ENCODE measurements at regions not wholly inside any gene's neighbourhood (a gene's known extent, or its start where the extent isn't known, plus 50 kb on each side); places are given as distances from the start of the nearest gene placed in this dataset.

- Histone ChIP-seq H3K36me3 (ENCODE audit: control insufficient read depth, insufficient read depth, low read length) (no peaks in the 10 kb centered on the region), H3K27me3 (ENCODE audit: control insufficient read depth, insufficient read depth, low read length) (no peaks in the 10 kb centered on the region), H3K4me3 (ENCODE audit: low read length) (no peak overlapping the region), H3K9ac (ENCODE audit: low read length) (no peak overlapping the region), H3K27ac (ENCODE audit: low read depth, low read length) (no peak overlapping the region), H3K4me1 (ENCODE audit: control insufficient read depth, insufficient read depth, low read length) (no peaks in the 10 kb centered on the region)
Measured at GRCh38 chr4:22091906-22092305, 143.3 kb upstream of the KCNIP4 start.

GRCh38 chr4:22091352-22091717, 142.8 kb upstream of the KCNIP4 start:
- H3K27me3 ChIP-seq (ENCODE audit: control insufficient read depth, insufficient read depth, low read length) = no peaks in the 10 kb centered on the region

DNA sequence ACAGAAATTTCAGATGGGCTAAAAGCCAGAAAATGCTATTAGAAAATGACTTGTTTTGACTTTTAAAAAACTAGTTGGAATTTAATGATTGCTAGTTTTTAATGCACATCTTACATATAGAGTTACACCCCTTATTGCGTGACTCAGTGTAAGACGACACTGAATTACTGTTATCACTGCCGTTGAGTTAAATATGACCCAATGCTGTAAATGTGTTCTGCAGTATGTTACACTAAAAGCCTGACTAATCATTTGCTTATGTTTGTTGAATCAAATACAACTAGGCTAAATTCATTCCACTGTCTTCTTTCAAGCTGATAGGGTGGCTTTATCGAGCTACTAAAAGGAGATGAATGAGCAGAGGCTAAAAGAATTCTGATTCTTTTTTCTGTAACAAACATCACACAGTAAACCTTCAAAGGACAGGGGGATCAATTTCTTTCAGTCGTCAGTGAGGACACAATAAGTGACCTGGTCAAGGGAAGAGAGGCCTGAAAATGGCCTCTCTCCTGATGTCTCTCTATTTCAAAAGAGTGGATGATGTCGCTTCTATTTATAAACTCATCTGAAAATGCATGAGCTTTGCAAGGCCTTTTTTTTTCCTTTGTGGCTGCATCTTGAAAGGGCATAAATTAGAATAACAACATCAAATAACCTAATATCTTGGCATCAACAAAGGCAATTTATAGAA, 142.2 kb upstream of the KCNIP4 start:
- no peak overlapping the region for H3K4me3 ChIP-seq (ENCODE audit: low read length)
- H3K27ac ChIP-seq (ENCODE audit: low read depth, low read length) = no peak overlapping the region
- no peaks in the 10 kb centered on the region for H3K36me3 ChIP-seq (ENCODE audit: control insufficient read depth, insufficient read depth, low read length)
- H3K9ac ChIP-seq (ENCODE audit: low read length) = no peak overlapping the region
- H3K27me3 ChIP-seq (ENCODE audit: control insufficient read depth, insufficient read depth, low read length) = no peaks in the 10 kb centered on the region
- no peaks in the 10 kb centered on the region for H3K4me1 ChIP-seq (ENCODE audit: control insufficient read depth, insufficient read depth, low read length)

More at GRCh38 chr4:22091352-22091717, 142.8 kb upstream of the KCNIP4 start:
- no peaks in the 10 kb centered on the region for H3K36me3 ChIP-seq (ENCODE audit: control insufficient read depth, insufficient read depth, low read length)
- H3K9ac ChIP-seq (ENCODE audit: low read length) = no peak overlapping the region
- H3K4me1 ChIP-seq (ENCODE audit: control insufficient read depth, insufficient read depth, low read length) = no peaks in the 10 kb centered on the region
- H3K27ac ChIP-seq (ENCODE audit: low read depth, low read length) = no peak overlapping the region
- H3K4me3 ChIP-seq (ENCODE audit: low read length) = no peak overlapping the region

DNA sequence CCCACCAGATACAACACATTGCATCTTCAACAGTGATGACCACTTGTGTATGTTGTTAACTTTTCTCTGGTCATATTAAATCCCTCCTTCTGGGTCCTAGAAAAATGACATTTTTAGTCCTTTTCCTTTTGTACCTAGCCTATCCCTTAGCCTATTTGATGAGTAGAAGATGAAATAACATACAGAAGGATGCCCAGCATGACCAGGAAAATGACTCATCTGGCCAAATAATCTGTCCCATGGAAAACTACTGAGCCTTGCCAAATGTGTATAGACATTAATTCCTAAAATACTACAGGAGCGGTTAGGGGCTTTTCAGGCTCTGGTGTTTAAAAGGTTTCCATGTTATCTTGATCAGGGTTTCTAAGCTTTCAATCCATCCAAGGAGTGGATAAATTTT, 129.0 kb upstream of the KCNIP4 start:
- H3K36me3 ChIP-seq (ENCODE audit: control insufficient read depth, insufficient read depth, low read length) = no peaks in the 10 kb centered on the region

DNA sequence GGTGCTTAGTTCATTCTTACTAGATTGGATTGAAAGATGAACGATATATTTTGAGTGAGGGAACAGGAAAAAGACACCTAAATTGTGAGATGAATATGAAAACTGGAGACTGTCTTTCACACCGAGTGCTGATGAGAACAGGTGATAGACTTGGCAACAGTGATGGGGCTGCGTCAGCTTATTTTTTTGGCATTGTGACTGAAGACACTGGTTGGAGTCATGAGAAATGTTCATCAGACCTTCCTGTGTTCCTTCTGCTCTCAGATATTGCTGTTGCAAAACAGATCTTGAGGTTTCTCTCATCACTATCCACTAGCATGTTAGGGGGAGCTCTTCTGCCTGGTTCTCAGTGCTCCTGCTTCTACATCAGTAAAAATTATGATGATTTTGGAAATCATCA, 124.2 kb upstream of the KCNIP4 start:
- H3K4me1 ChIP-seq (ENCODE audit: control insufficient read depth, insufficient read depth, low read length) = no peaks in the 10 kb centered on the region
- H3K4me3 ChIP-seq (ENCODE audit: low read length) = no peak overlapping the region
- no peaks in the 10 kb centered on the region for H3K36me3 ChIP-seq (ENCODE audit: control insufficient read depth, insufficient read depth, low read length)
- H3K27ac ChIP-seq (ENCODE audit: low read depth, low read length) = no peak overlapping the region
- H3K27me3 ChIP-seq (ENCODE audit: control insufficient read depth, insufficient read depth, low read length) = no peaks in the 10 kb centered on the region
- no peak overlapping the region for H3K9ac ChIP-seq (ENCODE audit: low read length)

More for the DNA sequence above, 129.0 kb upstream of the KCNIP4 start:
- H3K9ac ChIP-seq (ENCODE audit: low read length) = no peak overlapping the region
- H3K4me3 ChIP-seq (ENCODE audit: low read length) = no peak overlapping the region
- no peak overlapping the region for H3K27ac ChIP-seq (ENCODE audit: low read depth, low read length)
- H3K4me1 ChIP-seq (ENCODE audit: control insufficient read depth, insufficient read depth, low read length) = no peaks in the 10 kb centered on the region
- no peaks in the 10 kb centered on the region for H3K27me3 ChIP-seq (ENCODE audit: control insufficient read depth, insufficient read depth, low read length)

DNA sequence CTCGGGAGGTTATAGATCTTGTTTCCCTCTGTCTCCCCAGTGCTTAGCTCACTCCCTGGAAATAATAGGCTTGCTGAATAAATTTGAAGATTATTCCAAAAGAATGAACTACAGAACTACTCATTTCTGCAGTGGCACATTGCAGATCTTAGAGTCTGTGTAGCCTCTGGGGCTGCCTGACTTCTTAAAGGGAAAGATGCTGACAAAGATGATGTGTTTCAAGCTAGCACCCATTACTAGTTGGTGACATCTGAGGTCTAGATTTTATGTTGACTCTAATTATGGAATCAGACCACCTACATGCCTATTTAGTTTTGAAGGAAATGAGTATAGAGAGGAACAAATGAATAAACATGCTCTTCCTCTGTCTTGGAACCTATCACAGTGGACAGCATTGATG, 123.7 kb upstream of the KCNIP4 start:
- no peaks in the 10 kb centered on the region for H3K36me3 ChIP-seq (ENCODE audit: control insufficient read depth, insufficient read depth, low read length)
- H3K27me3 ChIP-seq (ENCODE audit: control insufficient read depth, insufficient read depth, low read length) = no peaks in the 10 kb centered on the region
- H3K9ac ChIP-seq (ENCODE audit: low read length) = no peak overlapping the region
- no peaks in the 10 kb centered on the region for H3K4me1 ChIP-seq (ENCODE audit: control insufficient read depth, insufficient read depth, low read length)
- no peak overlapping the region for H3K4me3 ChIP-seq (ENCODE audit: low read length)
- no peak overlapping the region for H3K27ac ChIP-seq (ENCODE audit: low read depth, low read length)

DNA sequence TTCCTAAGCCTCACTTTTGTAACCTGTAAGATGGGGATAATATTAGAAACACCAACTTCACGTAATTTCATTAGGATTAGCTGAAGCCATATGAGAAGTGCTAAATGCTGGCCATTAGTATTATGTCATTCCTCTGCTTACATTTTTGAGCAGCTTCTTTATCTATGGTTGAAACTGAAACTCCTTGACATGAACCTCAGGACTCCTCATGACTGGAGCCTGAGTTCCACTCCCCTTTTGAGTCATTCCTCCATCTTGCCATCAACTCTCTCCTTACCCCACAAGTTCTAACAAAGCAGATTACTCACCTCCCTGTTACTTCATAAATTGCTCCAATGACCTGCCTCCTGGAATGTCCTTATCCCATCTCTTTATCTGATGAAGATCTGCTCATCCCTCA, 123.2 kb upstream of the KCNIP4 start:
- Histone ChIP-seq H3K27me3 (ENCODE audit: control insufficient read depth, insufficient read depth, low read length) (no peaks in the 10 kb centered on the region), H3K4me1 (ENCODE audit: control insufficient read depth, insufficient read depth, low read length) (no peaks in the 10 kb centered on the region), H3K4me3 (ENCODE audit: low read length) (no peak overlapping the region), H3K36me3 (ENCODE audit: control insufficient read depth, insufficient read depth, low read length) (no peaks in the 10 kb centered on the region), H3K9ac (ENCODE audit: low read length) (no peak overlapping the region), H3K27ac (ENCODE audit: low read depth, low read length) (no peak overlapping the region)

GRCh38 chr4:22070256-22070655, 121.7 kb upstream of the KCNIP4 start:
- no peaks in the 10 kb centered on the region for H3K36me3 ChIP-seq (ENCODE audit: control insufficient read depth, insufficient read depth, low read length)
- H3K27me3 ChIP-seq (ENCODE audit: control insufficient read depth, insufficient read depth, low read length) = no peaks in the 10 kb centered on the region
- H3K4me3 ChIP-seq (ENCODE audit: low read length) = no peak overlapping the region
- no peak overlapping the region for H3K9ac ChIP-seq (ENCODE audit: low read length)
- H3K27ac ChIP-seq (ENCODE audit: low read depth, low read length) = no peak overlapping the region
- no peaks in the 10 kb centered on the region for H3K4me1 ChIP-seq (ENCODE audit: control insufficient read depth, insufficient read depth, low read length)

GRCh38 chr4:22063613-22064012, 115.0 kb upstream of the KCNIP4 start:
- no peaks in the 10 kb centered on the region for H3K36me3 ChIP-seq (ENCODE audit: control insufficient read depth, insufficient read depth, low read length)
- no peaks in the 10 kb centered on the region for H3K4me1 ChIP-seq (ENCODE audit: control insufficient read depth, insufficient read depth, low read length)
- H3K4me3 ChIP-seq (ENCODE audit: low read length) = no peak overlapping the region
- no peak overlapping the region for H3K27ac ChIP-seq (ENCODE audit: low read depth, low read length)
- H3K27me3 ChIP-seq (ENCODE audit: control insufficient read depth, insufficient read depth, low read length) = no peaks in the 10 kb centered on the region
- no peak overlapping the region for H3K9ac ChIP-seq (ENCODE audit: low read length)

DNA sequence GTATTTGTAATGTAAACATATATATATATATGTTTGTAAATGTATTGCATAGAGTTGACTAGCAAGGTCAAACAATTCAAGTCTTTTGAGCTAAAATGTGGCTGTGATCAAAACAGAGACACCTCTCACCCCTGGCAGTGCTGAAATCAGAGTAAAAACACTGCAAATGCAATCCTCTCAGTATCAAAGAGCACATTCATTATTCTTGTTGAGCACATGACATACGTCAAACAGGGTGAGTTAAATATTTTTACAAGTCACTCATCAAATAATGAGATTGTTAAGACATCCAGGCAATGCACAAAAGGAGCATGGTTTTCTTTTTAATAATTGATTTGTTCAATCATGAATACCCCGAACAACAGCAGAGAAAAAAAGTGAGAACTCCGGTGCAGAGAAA, 114.1 kb upstream of the KCNIP4 start:
- H3K9ac ChIP-seq (ENCODE audit: low read length) = no peak overlapping the region
- H3K27ac ChIP-seq (ENCODE audit: low read depth, low read length) = no peak overlapping the region
- no peaks in the 10 kb centered on the region for H3K36me3 ChIP-seq (ENCODE audit: control insufficient read depth, insufficient read depth, low read length)
- H3K4me1 ChIP-seq (ENCODE audit: control insufficient read depth, insufficient read depth, low read length) = no peaks in the 10 kb centered on the region
- no peak overlapping the region for H3K4me3 ChIP-seq (ENCODE audit: low read length)
- H3K27me3 ChIP-seq (ENCODE audit: control insufficient read depth, insufficient read depth, low read length) = no peaks in the 10 kb centered on the region

GRCh38 chr4:22055954-22056353, 107.4 kb upstream of the KCNIP4 start:
- Histone ChIP-seq H3K27ac (ENCODE audit: low read depth, low read length) (no peak overlapping the region), H3K9ac (ENCODE audit: low read length) (no peak overlapping the region), H3K36me3 (ENCODE audit: control insufficient read depth, insufficient read depth, low read length) (no peaks in the 10 kb centered on the region), H3K4me1 (ENCODE audit: control insufficient read depth, insufficient read depth, low read length) (no peaks in the 10 kb centered on the region), H3K4me3 (ENCODE audit: low read length) (no peak overlapping the region), H3K27me3 (ENCODE audit: control insufficient read depth, insufficient read depth, low read length) (no peaks in the 10 kb centered on the region)

DNA sequence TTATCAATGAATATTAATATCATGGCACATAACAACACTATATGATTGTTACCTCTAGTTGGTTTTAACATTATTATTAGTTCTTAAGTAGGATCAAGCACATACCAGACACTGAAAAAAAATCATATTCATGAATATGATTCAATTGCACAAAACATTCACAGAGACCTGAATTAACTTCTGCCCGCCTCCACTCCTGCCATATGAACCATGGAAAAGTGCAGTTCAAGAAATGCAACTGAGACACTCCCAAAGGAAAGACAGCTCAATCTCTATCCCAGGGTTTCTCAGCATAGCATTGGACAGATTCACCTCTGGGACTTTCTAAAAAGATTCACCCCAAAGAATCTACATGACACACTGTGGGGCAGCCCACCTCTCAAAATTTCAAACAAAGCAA, 103.5 kb upstream of the KCNIP4 start:
- H3K9ac ChIP-seq (ENCODE audit: low read length) = no peak overlapping the region
- no peaks in the 10 kb centered on the region for H3K36me3 ChIP-seq (ENCODE audit: control insufficient read depth, insufficient read depth, low read length)
- H3K27me3 ChIP-seq (ENCODE audit: control insufficient read depth, insufficient read depth, low read length) = no peaks in the 10 kb centered on the region
- H3K4me1 ChIP-seq (ENCODE audit: control insufficient read depth, insufficient read depth, low read length) = no peaks in the 10 kb centered on the region
- H3K27ac ChIP-seq (ENCODE audit: low read depth, low read length) = no peak overlapping the region
- no peak overlapping the region for H3K4me3 ChIP-seq (ENCODE audit: low read length)

DNA sequence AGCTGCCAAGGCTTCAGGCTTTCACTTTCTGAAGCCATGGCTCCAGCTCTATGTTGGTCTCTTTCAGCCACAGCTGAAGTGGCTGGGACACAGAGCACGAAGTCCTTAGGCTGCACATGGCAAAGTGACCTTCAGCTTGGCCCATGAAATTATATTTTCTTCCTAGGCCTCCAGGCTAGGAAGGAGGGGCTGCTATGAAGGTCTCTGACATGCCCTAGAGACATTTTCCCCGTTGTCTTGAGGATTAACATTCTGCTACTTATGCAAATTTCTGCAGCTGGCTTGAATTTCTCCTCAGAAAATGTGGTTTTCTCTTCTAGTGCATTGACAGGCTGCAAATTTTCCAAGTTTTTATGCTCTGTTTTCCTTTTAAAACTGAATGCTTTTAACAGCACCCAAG, 99.8 kb upstream of the KCNIP4 start:
- H3K27me3 ChIP-seq (ENCODE audit: control insufficient read depth, insufficient read depth, low read length) = no peaks in the 10 kb centered on the region
- no peak overlapping the region for H3K9ac ChIP-seq (ENCODE audit: low read length)
- H3K4me3 ChIP-seq (ENCODE audit: low read length) = no peak overlapping the region
- no peaks in the 10 kb centered on the region for H3K36me3 ChIP-seq (ENCODE audit: control insufficient read depth, insufficient read depth, low read length)
- H3K27ac ChIP-seq (ENCODE audit: low read depth, low read length) = no peak overlapping the region
- H3K4me1 ChIP-seq (ENCODE audit: control insufficient read depth, insufficient read depth, low read length) = no peaks in the 10 kb centered on the region

All from rectal smooth muscle tissue (tissue), 1 donor.